IMR-90 (cell line): ENCODE measurements at regions not wholly inside any gene's neighbourhood (a gene's known extent, or its start where the extent isn't known, plus 50 kb on each side); places are given as distances from the start of the nearest gene placed in this dataset.

Experiments
- ATAC-seq: fragments of 200-7000 bp; cut with Tn5 transposase; 2 replicates; pipeline ENCODE4 v1.9.1; 2020; ENCODE audit warnings: low read depth, mild to moderate bottlenecking, moderate library complexity
- BruUV-seq: library from RNA; stranded (reverse); fragments of 400-500 nt; replicated peaks from 2 replicates; lab custom pipeline; 2021; lab: Mats Ljungman, UMichigan
- CTCF ChIA-PET: fragments of 300-600 bp; formaldehyde crosslinking; extraction: SDS; loops from one replicate; lab custom pipeline; 2021; ENCODE audit warnings: antibody characterized with exemption; lab: Yijun Ruan, JAX
- POLR2A ChIA-PET: fragments of 300-600 bp; sonication (Branson Sonifier 250); formaldehyde crosslinking; loops from one replicate; lab custom pipeline; 2022; ENCODE audit warnings: antibody characterized with exemption; ENCODE audit not compliant: unreplicated experiment; lab: Charles Lee
- DNase-seq: peaks from one replicate; pipeline ENCODE4 v3.0.0; 2013
- H2AFZ ChIP-seq: replicated peaks from 2 replicates; pipeline ENCODE3; 2013; ENCODE audit warnings: low read length, mild to moderate bottlenecking; ENCODE audit not compliant: poor library complexity
- H2AK5ac ChIP-seq: 2 replicates; pipeline ENCODE4 v1.6.1; 2013; ENCODE audit warnings: low read depth, low read length, inconsistent platforms
- H2AK9ac ChIP-seq: replicated peaks from 2 replicates; pipeline ENCODE3; 2013; ENCODE audit warnings: mild to moderate bottlenecking, low read depth, low read length, moderate library complexity; ENCODE audit not compliant: poor library complexity
- H2BK120ac ChIP-seq: 2 replicates; pipeline ENCODE4 v1.6.1; 2013; ENCODE audit warnings: low read depth, low read length, inconsistent platforms
- H2BK15ac ChIP-seq: 3 replicates; pipeline ENCODE4 v1.6.1; 2013; ENCODE audit warnings: low read depth, low read length, inconsistent platforms
- H2BK20ac ChIP-seq: 2 replicates; pipeline ENCODE4 v1.6.1; 2013; ENCODE audit warnings: low read depth, mild to moderate bottlenecking, inconsistent platforms, low read length, moderate library complexity
- H2BK5ac ChIP-seq: 2 replicates; pipeline ENCODE4 v1.6.1; 2013; ENCODE audit warnings: mild to moderate bottlenecking, low read depth, low read length, inconsistent platforms; ENCODE audit not compliant: poor library complexity, severe bottlenecking
- H3K14ac ChIP-seq: replicated peaks from 2 replicates; pipeline ENCODE4 v1.6.1; 2013; ENCODE audit warnings: low read depth, low read length, inconsistent platforms
- H3K18ac ChIP-seq: 2 replicates; pipeline ENCODE4 v1.6.1; 2013; ENCODE audit warnings: low read depth, low read length, control low read depth
- H3K23ac ChIP-seq: 2 replicates; pipeline ENCODE4 v1.6.1; 2013; ENCODE audit warnings: low read depth, low read length, inconsistent platforms
- H3K27ac ChIP-seq: 2 replicates; pipeline ENCODE4 v1.5.1; 2013; ENCODE audit warnings: mild to moderate bottlenecking, control low read depth, low read length; ENCODE audit not compliant: insufficient read depth
- H3K27me3 ChIP-seq: 2 replicates; pipeline ENCODE4 v1.6.1; 2013; ENCODE audit warnings: low read length; ENCODE audit not compliant: control insufficient read depth, insufficient read depth
- H3K36me3 ChIP-seq: 2 replicates; pipeline ENCODE4 v1.6.1; 2013; ENCODE audit warnings: low read length, mixed read lengths; ENCODE audit not compliant: control insufficient read depth, insufficient read depth
- H3K4ac ChIP-seq: 2 replicates; pipeline ENCODE4 v1.6.1; 2013; ENCODE audit warnings: low read depth, low read length, inconsistent platforms
- H3K4me1 ChIP-seq: 2 replicates; pipeline ENCODE4 v1.6.1; 2013; ENCODE audit warnings: low read length, mixed read lengths; ENCODE audit not compliant: control insufficient read depth, insufficient read depth
- H3K4me2 ChIP-seq: 2 replicates; pipeline ENCODE4 v1.6.1; 2013; ENCODE audit warnings: low read depth, mild to moderate bottlenecking, control low read depth, low read length, moderate library complexity
- H3K4me3 ChIP-seq: 2 replicates; pipeline ENCODE4 v1.5.1; 2013; ENCODE audit warnings: low read depth, mild to moderate bottlenecking, control low read depth, low read length, moderate library complexity; ENCODE audit not compliant: insufficient read depth
- H3K56ac ChIP-seq: 2 replicates; pipeline ENCODE4 v1.6.1; 2013; ENCODE audit warnings: low read length, inconsistent platforms; ENCODE audit not compliant: insufficient read depth; ENCODE audit errors: extremely low read depth
- H3K79me1 ChIP-seq, 2 experiments: 2 replicates each; pipeline ENCODE4 v1.6.1; 2013; ENCODE audit warnings: low read length in 2 of 2, inconsistent platforms in 1 of 2, low read depth in 1 of 2
- H3K9ac ChIP-seq: 2 replicates; pipeline ENCODE4 v1.6.1; 2013; ENCODE audit warnings: low read depth, low read length, control low read depth
- H3K9me1 ChIP-seq: 2 replicates; pipeline ENCODE4 v1.6.1; 2013; ENCODE audit warnings: low read length, inconsistent platforms; ENCODE audit not compliant: insufficient read depth
- H3K9me3 ChIP-seq: 2 replicates; pipeline ENCODE4 v1.6.1; 2013; ENCODE audit warnings: low read length; ENCODE audit not compliant: control insufficient read depth, insufficient read depth
- H4K20me1 ChIP-seq: 2 replicates; pipeline ENCODE4 v1.6.1; 2013; ENCODE audit warnings: low read length, inconsistent platforms; ENCODE audit not compliant: insufficient read depth
- H4K5ac ChIP-seq: 2 replicates; pipeline ENCODE4 v1.6.1; 2013; ENCODE audit warnings: mild to moderate bottlenecking, low read depth, low read length, control low read depth
- H4K8ac ChIP-seq, 2 experiments: 2 replicates each; pipeline ENCODE4 v1.6.1; 2013; ENCODE audit warnings: low read depth in 2 of 2, low read length in 2 of 2, control low read depth in 1 of 2, inconsistent platforms in 1 of 2
- H4K91ac ChIP-seq: 2 replicates; pipeline ENCODE4 v1.6.1; 2013; ENCODE audit warnings: low read depth, low read length, inconsistent platforms; ENCODE audit not compliant: insufficient read depth
- CEBPB ChIP-seq: IDR thresholded peaks from 2 replicates; pipeline ENCODE4 v1.6.1; 2012; ENCODE audit warnings: low read depth, low read length, improper control_type of control experiment
- CHD1 ChIP-seq: IDR thresholded peaks from 2 replicates; pipeline ENCODE4 v1.6.1; 2012; ENCODE audit warnings: low read depth, low read length, improper control_type of control experiment
- MXI1 ChIP-seq: IDR thresholded peaks from 2 replicates; pipeline ENCODE4 v1.6.1; 2012; ENCODE audit warnings: low read depth, mild to moderate bottlenecking, low read length, moderate library complexity, borderline replicate concordance
- POLR2A ChIP-seq: IDR thresholded peaks from 2 replicates; pipeline ENCODE4 v1.6.1; 2012; ENCODE audit warnings: mild to moderate bottlenecking, low read depth, low read length
- WGBS, 2 experiments: methylation state at CpG; one replicate each; pipeline versions ENCODE4 v1.1.5 to v1.1.7; 2013; ENCODE audit warnings: missing lambda C conversion rate in 2 of 2; ENCODE audit not compliant: insufficient read length in 1 of 2; ENCODE audit errors: extremely low coverage in 2 of 2; 5-methylcytosine and 5-hydroxymethylcytosine counted together
- dilution Hi-C: fragments of 300-500 bp; cut with HindIII; formaldehyde crosslinking; loops from one replicate; pipeline ENCODE4 v1.14.3; 2018; ENCODE audit warnings: low sequenced_read_pairs; ENCODE audit not compliant: unreplicated experiment
- in situ Hi-C: fragments of 300-500 bp; cut with MboI; formaldehyde crosslinking; loops from 3 replicates; pipeline ENCODE4 v1.14.3; 2019; ENCODE audit warnings: low sequenced_read_pairs, inconsistent platforms, mixed read lengths
- intact Hi-C: fragments of 100-400 bp; cut with micrococcal nuclease; formaldehyde crosslinking; loops from 2 replicates; pipeline ENCODE4 v1.10.0; 2022

- Histone ChIP-seq H4K8ac (no peak overlapping the region), H3K56ac (no peak overlapping the region), H3K4ac (no peak overlapping the region), H2AFZ (no peak overlapping the region), H3K4me3 (no peak overlapping the region), H3K4me2 (no peak overlapping the region), H3K9me3 (no peaks in the 10 kb centered on the region; the same call in 1 of the 2 replicates), H3K27ac (no peak overlapping the region), H2AK9ac (no peak overlapping the region), H2AK5ac (no peak overlapping the region), H3K27me3 (peaks cover 3% of the 10 kb centered on the region; the same call in 1 of the 2 replicates), H3K79me1 (no peaks in the 10 kb centered on the region), H2BK5ac (no peak overlapping the region), H4K20me1 (no peaks in the 10 kb centered on the region), H3K9ac (no peak overlapping the region), H3K23ac (no peak overlapping the region), H3K18ac (no peak overlapping the region), H2BK15ac (no peak overlapping the region), H3K9me1 (no peaks in the 10 kb centered on the region), H4K91ac (no peak overlapping the region), H3K4me1 (no peaks in the 10 kb centered on the region), H3K36me3 (no peaks in the 10 kb centered on the region), H4K5ac (no peak overlapping the region), H2BK20ac (no peak overlapping the region), H2BK120ac (no peak overlapping the region), H3K14ac (no peak overlapping the region)
- intact Hi-C loops, result no loop called here
- POLR2A ChIA-PET, result no interaction called here
- no peak for TF ChIP-seq CEBPB
- TF ChIP-seq CHD1, result no peak
- TF ChIP-seq MXI1, result no peak
- no peak for TF ChIP-seq POLR2A
- no peak for DNase-seq
- dilution Hi-C loops, result no loop called here
- in situ Hi-C loops, result no loop called here
- no TSS peak for BruUV-seq
- no CpG with 5 or more reads among the region's 1 CpG for WGBS, 2 experiments
- CTCF ChIA-PET, result interaction anchor here (0.7 kb wide), 1 partner anchor 27 kb away, joined by 3 read pairs; no protein-coding TSS in a partner anchor
- ATAC-seq, result no peak
Observed at GRCh38 chr3:41001556-41001955, 197.7 kb upstream of the CTNNB1 start.
